K562 (cell line): ENCODE measurements at regions not wholly inside any gene's neighbourhood (a gene's known extent, or its start where the extent isn't known, plus 50 kb on each side); places are given as distances from the start of the nearest gene placed in this dataset.

Experiments
- ATAC-seq: fragments of 200-7000 bp; cut with Tn5 transposase; 3 replicates; pipeline ENCODE4 v1.9.1; 2020; ENCODE audit warnings: moderate library complexity
- BruUV-seq: library from RNA; stranded (reverse); fragments of 400-500 nt; replicated peaks from 2 replicates; lab custom pipeline; 2021; lab: Mats Ljungman, UMichigan
- CTCF ChIA-PET: fragments of 300-600 bp; formaldehyde crosslinking; extraction: SDS; loops from one replicate; lab custom pipeline; 2021; ENCODE audit warnings: low intra/inter-chr PET ratio; lab: Yijun Ruan, JAX
- POLR2A ChIA-PET: fragments of 300-600, 350-650 bp; sonication (Branson Sonifier 250); formaldehyde crosslinking; extraction: SDS; loops from one replicate; lab custom pipeline; 2021; ENCODE audit warnings: antibody characterized with exemption, inconsistent platforms; lab: Yijun Ruan, JAX
- DNase-seq, 4 experiments: peaks; one replicate each; pipeline versions ENCODE4 v3.0.0 to v3.0.0-alpha.2; 2011 to 2018; ENCODE audit warnings: low spot score in 3 of 4, mixed read lengths in 3 of 4; ENCODE audit errors: extremely low read depth in 1 of 4
- FAIRE-seq: peaks from 2 replicates; lab custom pipeline; 2011; peaks lifted over from hg19 to GRCh38; lab: Jason Lieb, UNC
- H2AFZ ChIP-seq: 2 replicates; pipeline ENCODE4 v1.6.0; 2011; ENCODE audit warnings: low read depth, low read length, control low read depth, inconsistent platforms
- H3K27ac ChIP-seq: fragments of 200-600 bp; 3 replicates; pipeline ENCODE4 v1.8.0; 2011; ENCODE audit warnings: low read depth, mild to moderate bottlenecking, control low read depth, inconsistent platforms, low read length, moderate library complexity, mixed read lengths; ENCODE audit errors: extremely low read depth
- H3K27me3 ChIP-seq, 2 experiments: fragments of 300-600 bp in 1 of 2; 2 replicates in 1 of 2; 3 replicates in 1 of 2; pipeline versions ENCODE4 v1.6.0 to v1.8.0; 2011; ENCODE audit warnings: inconsistent platforms in 2 of 2, low read length in 2 of 2, mild to moderate bottlenecking in 1 of 2, mixed read lengths in 1 of 2, moderate library complexity in 1 of 2; ENCODE audit not compliant: control insufficient read depth in 2 of 2, insufficient read depth in 2 of 2
- H3K36me3 ChIP-seq: fragments of 300-600 bp; 3 replicates; pipeline ENCODE4 v1.8.0; 2011; ENCODE audit warnings: mild to moderate bottlenecking, low read length, inconsistent platforms; ENCODE audit not compliant: control insufficient read depth, insufficient read depth
- H3K4me1 ChIP-seq, 2 experiments: fragments of 200-600 bp in 1 of 2; replicated peaks in 1 of 2; 2 replicates in 1 of 2; 3 replicates in 1 of 2; pipeline versions ENCODE4 v1.5.1 to v1.8.0; 2011; ENCODE audit warnings: inconsistent platforms in 2 of 2, low read length in 2 of 2, mild to moderate bottlenecking in 1 of 2, mixed read lengths in 1 of 2, moderate library complexity in 1 of 2; ENCODE audit not compliant: control insufficient read depth in 2 of 2, insufficient read depth in 2 of 2
- H3K4me2 ChIP-seq: 2 replicates; pipeline ENCODE4 v1.6.1; 2011; ENCODE audit warnings: low read length, control low read depth, inconsistent platforms, mixed read lengths; ENCODE audit not compliant: insufficient read depth
- H3K4me3 ChIP-seq: fragments of 200-600 bp; sonication (generic), shearing (Covaris generic); 2 replicates; pipeline ENCODE4 v1.5.1; 2016; ENCODE audit warnings: control low read depth, inconsistent platforms
- H3K79me2 ChIP-seq: fragments of 200-600 bp; 3 replicates; pipeline ENCODE4 v1.8.0; 2011; ENCODE audit warnings: low read length, inconsistent platforms; ENCODE audit not compliant: control insufficient read depth, insufficient read depth
- H3K9ac ChIP-seq, 2 experiments: 2 replicates each; pipeline versions ENCODE4 v1.6.0 to v1.6.1; 2011; ENCODE audit warnings: low read depth in 2 of 2, low read length in 2 of 2, control low read depth in 1 of 2, inconsistent platforms in 1 of 2, mild to moderate bottlenecking in 1 of 2, mixed read lengths in 1 of 2; ENCODE audit not compliant: insufficient read depth in 1 of 2
- H3K9me1 ChIP-seq: one replicate; pipeline ENCODE4 v1.6.0; 2011; ENCODE audit warnings: inconsistent platforms, mild to moderate bottlenecking, low read length, moderate library complexity; ENCODE audit not compliant: control insufficient read depth, insufficient read depth
- H3K9me3 ChIP-seq: replicated peaks from 2 replicates; pipeline ENCODE4 v1.5.1; 2011; ENCODE audit warnings: low read depth, low read length, inconsistent platforms; ENCODE audit not compliant: control insufficient read depth, insufficient read depth
- H4K20me1 ChIP-seq: replicated peaks from 2 replicates; pipeline ENCODE4 v1.6.1; 2011; ENCODE audit warnings: low read length, inconsistent platforms, mixed read lengths; ENCODE audit not compliant: control insufficient read depth, insufficient read depth
- HES1 ChIP-seq: fragments of 450-650 bp; IDR thresholded peaks from 2 replicates; pipeline ENCODE4 v1.6.1; 2016; ENCODE audit warnings: low read depth, mild to moderate bottlenecking, moderate library complexity
- LEF1 ChIP-seq: fragments of 450-650 bp; IDR thresholded peaks from 2 replicates; pipeline ENCODE4 v1.6.1; 2016; ENCODE audit warnings: mild to moderate bottlenecking
- MCM5 ChIP-seq: fragments of 450-650 bp; IDR thresholded peaks from 2 replicates; pipeline ENCODE4 v1.6.1; 2016; ENCODE audit warnings: low read depth
- MTA3 ChIP-seq: fragments of 450-650 bp; formaldehyde crosslinking; IDR thresholded peaks from 2 replicates; pipeline ENCODE4 v1.6.1; 2017; ENCODE audit warnings: mild to moderate bottlenecking, borderline replicate concordance
- MTF1 ChIP-seq: fragments of 250-450 bp; sonication (Bioruptor Pico); IDR thresholded peaks from 2 replicates; pipeline ENCODE4 v1.9.0; 2021; ENCODE audit warnings: moderate library complexity, mild to moderate bottlenecking, inconsistent platforms, borderline replicate concordance
- PCBP2 ChIP-seq: fragments of 200-400 bp; formaldehyde crosslinking; IDR thresholded peaks from 2 replicates; pipeline ENCODE4 v1.6.1; 2018; ENCODE audit warnings: low read length, low read depth, mild to moderate bottlenecking, moderate library complexity; ENCODE audit not compliant: poor library complexity, severe bottlenecking
- POLR2A ChIP-seq: fragments of 450-650 bp; conservative IDR thresholded peaks from 2 replicates; pipeline ENCODE4 v1.6.1; 2016
- SOX6 ChIP-seq: fragments of 450-650 bp; IDR thresholded peaks from 2 replicates; pipeline ENCODE4 v1.6.1; 2014; ENCODE audit warnings: mild to moderate bottlenecking
- ZNF217 ChIP-seq: sonication (generic); formaldehyde crosslinking; IDR thresholded peaks from 2 replicates; pipeline ENCODE4 v1.8.0; 2022; ENCODE audit warnings: mild to moderate bottlenecking, missing genetic modification reagents
- ZNF277 ChIP-seq: fragments of 250-450 bp; sonication (Bioruptor Pico); IDR thresholded peaks from 2 replicates; pipeline ENCODE4 v1.8.0; 2022; ENCODE audit warnings: inconsistent platforms, mild to moderate bottlenecking, moderate library complexity, borderline replicate concordance
- ZNF280B ChIP-seq: fragments of 250-450 bp; sonication (Bioruptor Pico); IDR thresholded peaks from 2 replicates; pipeline ENCODE4 v1.5.1; 2021; ENCODE audit warnings: mild to moderate bottlenecking
- ZNF518B ChIP-seq: fragments of 250-450 bp; sonication (Bioruptor Pico); IDR thresholded peaks from 2 replicates; pipeline ENCODE4 v1.5.0; 2021; ENCODE audit warnings: mild to moderate bottlenecking, moderate library complexity
- ZNF589 ChIP-seq: fragments of 200-800 bp; sonication (Bioruptor generic); IDR thresholded peaks from 2 replicates; pipeline ENCODE4 v1.6.1; 2016; ENCODE audit warnings: low read depth, missing genetic modification characterization, missing compliant biosample characterization
- WGBS: fragments of 100-300 bp; shearing (Covaris generic); methylation state at CpG from one replicate; pipeline ENCODE4 v1.1.6; 2016; ENCODE audit warnings: low coverage, mixed read lengths; ENCODE audit not compliant: insufficient coverage; ENCODE audit errors: missing lambda C conversion rate; 5-methylcytosine and 5-hydroxymethylcytosine counted together
- in situ Hi-C: fragments of 300-500 bp; cut with MboI; formaldehyde crosslinking; loops from 4 replicates; pipeline ENCODE4 v1.15.0; 2018; ENCODE audit warnings: inconsistent platforms, mixed read lengths
- intact Hi-C: fragments of 100-400 bp; cut with micrococcal nuclease; formaldehyde crosslinking; loops from 2 replicates; pipeline ENCODE4 v1.14.2; 2022

GRCh38 chr16:86964796-86965241 lies 352.4 kb downstream of the C16orf95 start:
- Histone ChIP-seq H3K27me3 (peaks cover 36 to 91% of the 10 kb centered on the region in 2 experiments), H3K79me2 (no peaks in the 10 kb centered on the region), H3K4me1 (peaks cover 0 to 11% of the 10 kb centered on the region in 2 experiments; a peak in 3 of 5 replicates), H3K27ac (no peak overlapping the region), H3K4me3 (no peak overlapping the region), H3K9me1 (no peaks in the 10 kb centered on the region), H2AFZ (no peak overlapping the region), H3K4me2 (no peak overlapping the region), H3K36me3 (no peaks in the 10 kb centered on the region), H3K9ac (no peak overlapping the region), H4K20me1 (peaks cover 13% of the 10 kb centered on the region; the same call in 1 of the 2 replicates), H3K9me3 (no peaks in the 10 kb centered on the region)
- 5% methylated on average over 14 of the region's 14 CpGs for WGBS
- no peak for DNase-seq
- in situ Hi-C loops (no loop called here), intact Hi-C loops (no loop called here)
- ChIA-PET POLR2A (no interaction called here), CTCF (no interaction called here)
- no peak for ATAC-seq
- TF ChIP-seq MTA3 (no peak), MCM5 (no peak), SOX6 (no peak), ZNF518B (CRISPR knock-in tag) (no peak), ZNF277 (no peak), LEF1 (no peak), ZNF217 (no peak), MTF1 (CRISPR knock-in tag) (no peak), ZNF280B (CRISPR knock-in tag) (no peak), PCBP2 (no peak), ZNF589 (CRISPR knock-in tag) (no peak), POLR2A (no peak), HES1 (no peak)
- FAIRE-seq: no peak
- BruUV-seq: no TSS peak
